Uterus (tissue), 3 donors: ENCODE measurements at regions not wholly inside any gene's neighbourhood (a gene's known extent, or its start where the extent isn't known, plus 50 kb on each side); places are given as distances from the start of the nearest gene placed in this dataset.
"Not testable (repeated sequence)": the region's sequence is repeated elsewhere in the genome, so short reads cannot be mapped to it uniquely, and the experiment has no call there.

Experiments
- DNase-seq, 2 donors: peaks; one replicate each; pipeline ENCODE4 v3.0.0-alpha.2; 2019 to 2020
- H3K27ac ChIP-seq, 2 donors: fragments of 200-600 bp; sonication (generic); 1 replicate in 1 of 2; 2 replicates in 1 of 2; pipeline ENCODE4 v1.5.1; 2016 to 2018
- H3K27me3 ChIP-seq, 2 donors: fragments of 200-600 bp; sonication (generic); one replicate each; pipeline ENCODE4 v1.5.1; 2018 to 2019; ENCODE audit warnings: control low read depth in 1 of 2
- H3K36me3 ChIP-seq, 2 donors: fragments of 200-600 bp; sonication (generic); one replicate each; pipeline ENCODE4 v1.5.1; 2019; ENCODE audit warnings: control low read depth in 1 of 2
- H3K4me1 ChIP-seq, 2 donors: fragments of 200-600 bp; sonication (generic); one replicate each; pipeline ENCODE4 v1.5.1; 2018 to 2019; ENCODE audit warnings: control low read depth in 1 of 2
- H3K4me3 ChIP-seq, 2 donors: fragments of 200-600 bp; sonication (generic); 1 replicate in 1 of 2; 2 replicates in 1 of 2; pipeline ENCODE4 v1.5.1; 2018 to 2019; ENCODE audit warnings: mild to moderate bottlenecking in 1 of 2
- H3K9me3 ChIP-seq, 2 donors: fragments of 200-600 bp; sonication (generic); one replicate each; pipeline ENCODE4 v1.5.1; 2019; ENCODE audit warnings: control low read depth in 1 of 2
- POLR2A ChIP-seq, 2 donors: fragments of 450-650 bp; IDR thresholded peaks; one replicate each; pipeline ENCODE4 v1.6.1; 2016; ENCODE audit warnings: antibody characterized with exemption in 2 of 2, mild to moderate bottlenecking in 1 of 2, moderate library complexity in 1 of 2
- intact Hi-C: fragments of 100-400 bp; cut with DNase I; formaldehyde crosslinking; loops from one replicate; pipeline ENCODE4 v1.15.1; 2023; ENCODE audit warnings: low total_unique reads
- TF ChIP-seq, protein P1 (sequence below), 4 experiments: fragments of 200-600 bp in 2 of 4; fragments of 450-650 bp in 2 of 4; sonication (generic) in 2 of 4; IDR thresholded peaks; one replicate each; pipeline ENCODE4 v1.5.1; 2016 to 2019; ENCODE audit warnings: antibody characterized with exemption in 4 of 4, mild to moderate bottlenecking in 2 of 4, moderate library complexity in 1 of 4
- donor health status: DM: yes; HTN: yes; CAD: no.

GRCh38 chr9:20236676-20237075 lies 385.6 kb downstream of the MLLT3 start:
- no peaks in the 10 kb centered on the region for H3K4me1 ChIP-seq
- H3K36me3 ChIP-seq: no peaks in the 10 kb centered on the region
- TF ChIP-seq, protein P1, sequence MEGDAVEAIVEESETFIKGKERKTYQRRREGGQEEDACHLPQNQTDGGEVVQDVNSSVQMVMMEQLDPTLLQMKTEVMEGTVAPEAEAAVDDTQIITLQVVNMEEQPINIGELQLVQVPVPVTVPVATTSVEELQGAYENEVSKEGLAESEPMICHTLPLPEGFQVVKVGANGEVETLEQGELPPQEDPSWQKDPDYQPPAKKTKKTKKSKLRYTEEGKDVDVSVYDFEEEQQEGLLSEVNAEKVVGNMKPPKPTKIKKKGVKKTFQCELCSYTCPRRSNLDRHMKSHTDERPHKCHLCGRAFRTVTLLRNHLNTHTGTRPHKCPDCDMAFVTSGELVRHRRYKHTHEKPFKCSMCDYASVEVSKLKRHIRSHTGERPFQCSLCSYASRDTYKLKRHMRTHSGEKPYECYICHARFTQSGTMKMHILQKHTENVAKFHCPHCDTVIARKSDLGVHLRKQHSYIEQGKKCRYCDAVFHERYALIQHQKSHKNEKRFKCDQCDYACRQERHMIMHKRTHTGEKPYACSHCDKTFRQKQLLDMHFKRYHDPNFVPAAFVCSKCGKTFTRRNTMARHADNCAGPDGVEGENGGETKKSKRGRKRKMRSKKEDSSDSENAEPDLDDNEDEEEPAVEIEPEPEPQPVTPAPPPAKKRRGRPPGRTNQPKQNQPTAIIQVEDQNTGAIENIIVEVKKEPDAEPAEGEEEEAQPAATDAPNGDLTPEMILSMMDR (IDR thresholded peaks at IDR 0.05): no peak
- no peak for TF ChIP-seq POLR2A (IDR thresholded peaks at IDR 0.05)
- DNase-seq: no peak
- no peak overlapping the region for H3K4me3 ChIP-seq
- H3K9me3 ChIP-seq: no peaks in the 10 kb centered on the region
- H3K27me3 ChIP-seq: no peaks in the 10 kb centered on the region
- no peak overlapping the region for H3K27ac ChIP-seq
- intact Hi-C loops: no loop called here

DNA sequence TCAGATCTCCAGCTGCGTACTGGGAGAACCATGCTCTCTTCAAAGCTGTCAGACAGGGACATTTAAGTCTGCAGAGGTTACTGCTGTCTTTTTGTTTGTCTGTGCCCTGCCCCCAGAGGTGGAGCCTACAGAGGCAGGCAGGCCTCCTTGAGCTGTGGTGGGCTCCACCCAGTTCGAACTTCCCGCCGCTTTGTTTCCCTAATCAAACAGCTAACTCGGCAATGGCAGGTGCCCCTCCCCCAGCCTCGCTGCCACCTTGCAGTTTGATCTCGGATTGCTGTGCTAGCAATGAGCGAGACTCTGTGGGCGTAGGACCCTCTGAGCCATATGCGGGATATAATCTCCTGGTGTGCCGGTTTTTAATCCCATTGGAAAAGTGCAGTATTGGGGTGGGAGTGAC lies 387.1 kb downstream of the MLLT3 start:
- H3K9me3 ChIP-seq, intact Hi-C loops, H3K4me1 ChIP-seq: not testable (repeated sequence)

DNA sequence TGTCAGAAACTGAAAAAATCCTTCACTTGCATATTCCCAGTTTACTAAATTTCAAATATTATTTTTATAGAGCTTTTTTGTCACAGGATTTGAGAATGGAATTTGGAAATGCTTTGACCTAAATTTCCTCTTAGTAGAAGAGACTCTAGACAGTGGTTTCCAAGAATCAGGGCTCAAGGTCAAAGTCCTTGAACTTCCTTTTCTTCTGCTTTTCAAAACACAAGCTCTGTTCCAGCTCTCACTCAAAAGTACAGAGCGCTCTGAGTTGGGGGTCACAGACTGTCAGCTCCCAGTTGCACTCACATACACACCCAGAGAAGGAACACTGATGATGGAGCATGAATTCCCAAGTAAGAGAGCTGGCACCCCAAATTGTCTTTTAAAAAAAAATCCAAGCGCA lies 394.2 kb downstream of the MLLT3 start:
- Histone ChIP-seq H3K27ac (no peak overlapping the region), H3K36me3 (no peaks in the 10 kb centered on the region)
- TF ChIP-seq POLR2A (IDR thresholded peaks at IDR 0.05): no peak
- TF ChIP-seq, protein P1 (IDR thresholded peaks at IDR 0.05): no peak

More for the DNA sequence above, 387.1 kb downstream of the MLLT3 start:
- H3K27ac ChIP-seq, H3K4me3 ChIP-seq, H3K27me3 ChIP-seq, H3K36me3 ChIP-seq, DNase-seq: not testable (repeated sequence)

GRCh38 chr9:20227166-20227874 lies 395.0 kb downstream of the MLLT3 start:
- no peaks in the 10 kb centered on the region for H3K9me3 ChIP-seq
- no peaks in the 10 kb centered on the region for H3K4me1 ChIP-seq
- no peaks in the 10 kb centered on the region for H3K36me3 ChIP-seq
- no peak overlapping the region for H3K4me3 ChIP-seq
- no peak overlapping the region for H3K27ac ChIP-seq
- no peaks in the 10 kb centered on the region for H3K27me3 ChIP-seq
- no peak for DNase-seq
- intact Hi-C loops: no loop called here
- TF ChIP-seq, protein P1 (IDR thresholded peaks at IDR 0.05): no peak
- no peak for TF ChIP-seq POLR2A (IDR thresholded peaks at IDR 0.05)

More for the DNA sequence above, 394.2 kb downstream of the MLLT3 start:
- Histone ChIP-seq H3K4me3 (no peak overlapping the region), H3K27me3 (no peaks in the 10 kb centered on the region), H3K4me1 (no peaks in the 10 kb centered on the region), H3K9me3 (no peaks in the 10 kb centered on the region)
- no peak for DNase-seq
- intact Hi-C loops: no loop called here

- DNase-seq: no peak
- Histone ChIP-seq H3K4me1 (no peaks in the 10 kb centered on the region), H3K27me3 (no peaks in the 10 kb centered on the region), H3K36me3 (no peaks in the 10 kb centered on the region), H3K27ac (no peak overlapping the region), H3K4me3 (no peak overlapping the region), H3K9me3 (no peaks in the 10 kb centered on the region)
- intact Hi-C loops: no loop called here
- no peak for TF ChIP-seq POLR2A (IDR thresholded peaks at IDR 0.05)
- TF ChIP-seq, protein P1 (IDR thresholded peaks at IDR 0.05): no peak
These were observed 396.0 kb downstream of the MLLT3 start for GRCh38 chr9:20226345-20226744.

- no peak for DNase-seq
- TF ChIP-seq POLR2A (IDR thresholded peaks at IDR 0.05): no peak
- TF ChIP-seq, protein P1 (IDR thresholded peaks at IDR 0.05): no peak
- H3K36me3 ChIP-seq: no peaks in the 10 kb centered on the region
- no peak overlapping the region for H3K27ac ChIP-seq
- H3K9me3 ChIP-seq: no peaks in the 10 kb centered on the region
- H3K4me3 ChIP-seq: no peak overlapping the region
- intact Hi-C loops: no loop called here
- no peaks in the 10 kb centered on the region for H3K27me3 ChIP-seq
- H3K4me1 ChIP-seq: no peaks in the 10 kb centered on the region
These were observed 396.5 kb downstream of the MLLT3 start for GRCh38 chr9:20225826-20226225.
